GM19397 (cell line): ENCODE measurements at regions not wholly inside any gene's neighbourhood (a gene's known extent, or its start where the extent isn't known, plus 50 kb on each side); places are given as distances from the start of the nearest gene placed in this dataset.

Experiments
- ATAC-seq: cut with Tn5 transposase; IDR thresholded peaks from one replicate; pipeline ENCODE4 v1.9.1; 2021; ENCODE audit warnings: mild to moderate bottlenecking, moderate library complexity; ENCODE audit not compliant: unreplicated experiment

DNA sequence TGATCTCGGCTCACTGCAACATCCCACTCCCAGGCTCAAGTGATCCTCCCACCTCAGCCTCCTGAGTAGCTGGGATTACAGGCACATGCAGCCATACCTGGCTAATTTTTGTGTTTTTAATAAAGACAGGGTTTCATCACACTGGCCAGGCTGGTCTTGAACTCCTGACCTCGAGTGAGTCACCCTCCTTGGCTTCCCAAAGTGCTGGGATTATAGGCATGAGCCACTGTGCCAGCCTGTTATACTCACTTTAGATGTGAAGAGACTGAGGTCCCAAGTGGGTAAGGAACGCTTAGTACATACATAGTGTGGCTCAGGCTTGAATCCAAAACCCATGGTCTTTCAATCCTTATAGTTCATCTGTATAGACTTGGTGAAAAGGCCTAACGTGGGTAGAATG is 63.7 kb upstream of the EPS8L3 start:
- no peak for ATAC-seq

DNA sequence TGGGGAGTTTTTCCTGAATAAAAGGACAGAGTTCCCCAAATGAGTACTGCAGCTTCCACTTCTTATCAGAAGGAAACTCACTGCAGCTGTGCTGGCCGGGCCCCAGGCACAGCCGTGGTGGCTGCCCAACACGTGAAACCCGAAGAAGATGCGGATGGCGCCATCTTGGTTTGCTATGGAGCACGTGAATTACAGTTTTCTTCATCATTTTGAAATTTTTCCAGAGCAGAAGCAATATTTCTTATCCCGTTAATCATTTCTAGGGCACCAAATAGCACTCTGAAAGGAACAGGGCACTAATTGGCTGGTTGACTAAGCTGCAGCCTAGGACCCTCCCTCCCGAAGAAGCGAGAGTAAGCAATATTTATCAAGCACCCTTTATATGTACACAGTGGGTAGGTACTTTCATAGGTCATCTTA is 63.2 kb upstream of the EPS8L3 start:
- no peak for ATAC-seq

GRCh38 chr1:109826446-109826845 is 62.7 kb upstream of the EPS8L3 start:
- ATAC-seq: no peak

GRCh38 chr1:109824349-109825115 is 60.8 kb upstream of the EPS8L3 start:
- ATAC-seq: no peak

GRCh38 chr1:109823543-109824348 is 60.0 kb upstream of the EPS8L3 start:
- no peak for ATAC-seq

DNA sequence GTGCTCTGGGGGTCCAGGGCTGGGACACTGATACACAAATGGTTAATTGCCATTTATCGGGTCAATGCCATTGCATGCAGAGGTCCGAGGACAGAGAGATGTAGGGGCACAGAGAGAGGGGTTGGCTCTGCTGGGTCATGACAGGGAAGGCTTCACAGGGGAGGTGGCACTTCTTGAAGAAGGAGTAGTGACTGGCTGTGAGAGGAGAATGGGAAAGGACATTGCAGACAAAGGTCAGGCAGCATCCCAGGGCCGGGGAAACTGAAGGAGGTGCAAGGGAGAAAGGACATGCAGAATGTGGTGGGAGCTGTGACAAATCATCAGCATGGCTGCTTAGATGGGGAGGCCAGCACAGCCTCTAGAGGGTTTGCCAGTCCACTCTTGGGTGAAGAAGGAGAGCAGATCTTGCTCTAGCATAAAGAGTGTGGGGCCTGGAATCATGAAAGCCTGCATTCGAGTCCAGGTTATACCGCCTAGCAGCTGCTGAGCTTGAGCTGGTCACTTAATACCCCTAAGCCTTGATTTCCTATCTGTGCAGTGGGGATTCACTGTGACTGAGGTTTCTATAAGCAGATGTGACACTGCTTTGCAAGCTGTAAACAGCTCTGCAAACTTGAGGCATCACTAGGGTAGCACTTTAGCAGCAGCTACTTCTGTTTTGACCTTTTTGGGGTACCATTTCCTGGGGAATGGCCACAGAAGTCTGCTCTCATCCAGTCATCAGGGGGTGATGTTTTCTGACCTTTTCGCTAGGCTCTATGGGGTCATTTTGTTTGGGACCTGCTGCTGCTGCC is 59.2 kb upstream of the EPS8L3 start:
- no peak for ATAC-seq

DNA sequence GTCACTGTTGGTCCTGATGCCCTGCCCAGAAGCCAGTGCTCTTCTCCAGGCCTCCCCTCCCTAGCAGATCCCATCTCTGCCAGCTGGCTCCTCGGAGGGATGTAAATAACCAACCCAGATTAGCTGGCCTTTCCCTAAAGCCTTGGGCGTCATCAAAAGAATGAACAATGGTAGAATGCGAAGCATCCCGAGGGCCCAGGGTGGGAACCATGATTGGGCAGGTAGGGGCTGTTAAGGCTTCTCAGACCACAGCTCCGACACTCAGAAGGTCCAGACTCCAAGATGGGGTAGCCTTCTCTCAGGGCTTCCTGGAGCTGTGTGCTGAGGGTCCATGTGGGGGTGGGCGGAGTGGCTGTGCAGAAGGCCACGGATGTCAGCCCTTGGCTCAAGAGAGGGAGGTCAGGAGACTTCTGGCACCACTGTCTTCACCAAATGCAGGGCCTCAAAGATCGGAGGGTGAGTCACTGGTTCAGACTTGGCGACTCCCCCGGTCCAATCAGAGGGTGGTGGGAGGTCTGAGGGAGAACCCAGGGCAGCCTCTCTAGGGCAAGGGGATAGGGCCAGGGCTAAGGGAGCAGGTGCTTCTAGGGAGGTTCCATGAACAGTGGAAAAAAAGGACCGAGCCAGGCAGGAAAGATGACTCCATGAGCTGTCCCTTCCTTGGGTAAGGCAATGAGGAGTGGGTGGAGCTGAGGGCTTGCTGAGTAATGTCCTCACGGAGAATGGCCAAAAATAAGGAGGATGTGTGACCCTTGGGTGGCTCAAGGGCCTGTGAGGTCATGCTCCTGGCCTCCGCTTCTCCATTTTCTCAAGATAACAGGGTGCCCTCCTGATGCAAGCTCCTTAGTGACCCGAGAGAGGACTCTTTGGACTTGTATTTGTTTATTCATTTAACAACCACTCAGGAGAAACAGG is 58.4 kb upstream of the EPS8L3 start:
- no peak for ATAC-seq

- ATAC-seq: no peak
Observed at GRCh38 chr1:109821221-109821669, 57.5 kb upstream of the EPS8L3 start.

DNA sequence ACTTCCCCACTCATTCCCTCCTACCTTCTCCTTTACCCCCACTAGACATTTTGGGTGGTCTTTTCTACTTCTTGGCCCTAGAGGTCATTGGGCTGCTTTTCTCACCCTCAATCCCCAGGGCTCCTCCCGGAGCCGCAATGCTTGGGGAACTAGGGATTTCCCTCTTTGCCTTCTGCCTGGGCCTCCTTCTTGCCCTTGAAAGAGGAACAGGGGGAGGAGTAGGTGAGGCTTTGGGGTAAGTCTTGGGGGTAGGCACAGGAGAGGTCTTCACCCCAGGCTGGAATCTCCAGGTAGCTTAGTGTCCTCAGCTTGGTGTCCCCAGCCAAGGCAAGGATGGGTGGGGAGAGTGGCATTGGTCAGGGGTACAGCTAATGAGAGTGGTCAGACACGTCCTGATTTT is 56.2 kb upstream of the EPS8L3 start:
- no peak for ATAC-seq

DNA sequence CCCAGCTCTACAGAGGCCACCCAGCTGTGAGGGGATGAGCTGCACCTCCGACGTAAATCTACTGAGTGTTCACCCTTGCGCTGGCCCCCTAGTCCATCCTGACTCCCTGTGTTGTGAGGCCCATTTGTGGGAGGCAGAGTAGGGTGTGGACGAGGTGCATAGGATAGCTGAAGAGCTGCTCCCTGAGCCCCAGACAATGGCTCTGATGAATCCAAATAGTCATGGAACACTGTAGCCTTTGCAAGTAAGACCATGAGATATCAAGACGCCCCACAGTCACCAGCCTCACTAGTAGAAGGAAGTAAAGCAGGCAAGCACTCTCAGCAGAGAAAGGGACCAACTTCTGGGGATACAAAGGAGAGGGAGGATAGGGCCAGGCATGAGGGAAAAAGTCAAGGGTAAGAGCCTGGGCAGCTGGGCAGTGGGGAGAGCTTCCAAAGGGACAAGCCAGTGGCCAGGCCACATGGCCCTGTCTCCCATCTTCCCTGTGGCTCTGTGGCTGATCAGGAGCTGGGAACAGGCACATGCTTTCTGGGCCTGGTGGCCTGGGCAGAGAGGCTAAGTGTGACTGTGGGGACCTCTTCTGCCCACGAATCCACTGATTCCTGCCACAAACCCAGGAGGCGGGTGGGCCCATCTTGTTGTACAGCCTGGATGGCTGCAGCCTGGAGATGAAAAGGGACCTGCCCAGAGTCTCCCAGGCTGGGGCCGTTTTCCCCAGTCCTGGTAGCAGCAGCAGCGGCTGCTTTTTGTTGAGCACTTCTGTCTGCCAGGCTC is 55.5 kb upstream of the EPS8L3 start:
- ATAC-seq: no peak

DNA sequence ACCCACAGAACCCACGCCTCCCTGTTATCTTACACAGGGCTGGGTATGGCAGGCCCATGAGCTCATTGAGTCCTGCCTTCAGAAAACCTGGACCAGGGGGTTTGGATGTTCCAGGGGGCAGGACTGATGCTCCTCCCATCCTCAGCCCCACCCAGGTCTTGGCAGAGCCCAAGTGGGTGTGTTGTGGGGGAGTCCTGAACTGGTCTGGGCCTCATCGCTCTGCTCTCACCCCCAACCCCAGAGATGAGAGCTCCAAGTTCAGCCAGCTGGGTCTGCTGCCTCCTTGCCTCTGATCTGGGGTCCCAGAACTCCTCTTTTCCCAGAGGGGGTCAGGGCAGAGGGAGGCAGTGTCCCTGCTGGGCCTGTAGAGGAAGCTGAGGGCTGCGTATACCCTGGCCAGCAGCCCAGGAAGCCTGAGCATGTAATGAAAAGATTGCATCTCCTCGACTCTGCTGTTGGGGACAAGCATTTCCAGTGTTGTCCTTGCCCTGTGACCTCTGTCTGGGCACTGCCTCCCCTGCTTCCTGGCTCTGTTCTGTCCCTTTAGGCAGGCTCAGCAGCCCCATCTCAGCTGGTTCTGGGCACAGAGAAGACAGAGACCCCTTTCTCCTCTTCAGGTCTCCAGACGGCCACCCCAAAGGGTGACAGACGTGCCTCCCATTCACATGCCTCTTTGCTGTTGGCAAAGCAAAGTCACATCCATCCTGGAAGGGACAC is 54.7 kb upstream of the EPS8L3 start:
- ATAC-seq: no peak

GRCh38 chr1:109817881-109818270 is 54.2 kb upstream of the EPS8L3 start:
- no peak for ATAC-seq

DNA sequence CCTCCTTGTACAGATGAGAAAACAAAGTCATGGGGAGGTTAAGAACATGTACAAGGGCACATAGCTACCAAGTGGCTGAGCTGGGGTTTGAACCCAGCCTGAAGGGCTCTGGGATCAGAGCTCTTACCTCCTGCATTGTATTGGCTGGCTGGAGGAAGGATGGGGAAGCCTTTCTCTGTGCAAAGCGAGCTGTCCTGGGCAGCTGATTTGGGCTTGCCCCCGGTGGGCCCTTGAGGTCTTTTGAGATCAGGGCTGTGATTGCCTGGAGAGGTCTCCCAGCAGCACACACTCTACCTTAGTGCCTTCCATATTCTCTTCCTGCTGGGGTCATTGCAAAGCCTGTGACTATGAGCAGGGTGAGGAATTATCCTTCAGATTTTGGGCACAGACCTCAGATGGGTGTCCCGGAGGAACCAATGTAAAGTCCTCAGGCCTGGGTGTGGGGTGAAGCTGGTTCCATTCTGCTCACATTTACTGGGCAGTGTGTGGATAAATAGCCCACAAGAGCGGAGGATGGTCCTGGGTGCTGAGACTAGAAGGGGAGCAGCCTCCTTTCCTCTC is 53.3 kb upstream of the EPS8L3 start:
- ATAC-seq: no peak

GRCh38 chr1:109816175-109816811 is 52.6 kb upstream of the EPS8L3 start:
- ATAC-seq: peak; percentile 78

GRCh38 chr1:109815809-109816174 is 52.1 kb upstream of the EPS8L3 start:
- no peak for ATAC-seq

DNA sequence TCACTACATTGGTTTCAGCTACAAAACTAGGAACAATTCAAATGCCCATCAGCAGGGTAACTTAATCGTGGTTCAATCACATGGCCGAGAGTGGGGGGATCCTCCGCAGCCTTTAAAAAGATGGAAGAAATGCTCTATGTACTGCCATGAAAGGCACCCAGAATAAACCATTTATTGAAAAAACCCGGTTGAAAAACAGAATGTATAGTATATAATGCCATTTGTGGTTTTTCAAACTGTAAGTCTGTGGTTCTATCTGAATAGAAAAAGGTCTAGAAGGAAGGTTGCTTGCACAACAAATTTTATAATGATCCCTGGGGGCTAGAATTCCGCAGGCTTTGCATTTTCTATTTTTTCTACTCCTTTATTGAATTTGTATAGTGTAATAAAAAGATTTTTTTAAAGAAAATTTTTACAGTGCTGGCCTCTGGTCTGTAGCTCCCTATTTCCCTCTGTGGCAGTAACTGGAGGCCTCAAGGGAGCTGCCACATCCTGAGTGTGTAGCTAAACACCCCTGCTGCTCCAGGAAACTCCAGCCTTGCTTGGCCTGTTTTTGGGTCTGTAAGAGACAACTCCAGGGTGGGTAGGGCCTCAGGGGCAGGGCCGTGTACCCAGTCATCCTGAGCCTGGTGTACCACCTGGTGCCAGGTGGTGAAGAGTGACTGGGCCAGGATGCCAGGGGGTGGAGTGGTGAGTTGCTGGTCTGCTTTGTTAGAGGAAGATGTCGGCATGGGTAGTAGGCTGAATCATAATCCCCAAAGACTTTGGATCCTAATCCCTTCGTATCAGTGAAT is 51.5 kb upstream of the EPS8L3 start:
- no peak for ATAC-seq

- ATAC-seq: no peak
Observed at GRCh38 chr1:109814223-109814622, 50.5 kb upstream of the EPS8L3 start.
